HCT116 (cell line): ENCODE measurements at regions not wholly inside any gene's neighbourhood (a gene's known extent, or its start where the extent isn't known, plus 50 kb on each side); places are given as distances from the start of the nearest gene placed in this dataset.

ENCODE experiments used
- CEBPB ChIP-seq: IDR thresholded peaks from 2 replicates; pipeline ENCODE4 v1.6.1; 2012; ENCODE audit warnings: low read depth
- FOSL1 ChIP-seq: IDR thresholded peaks from 2 replicates; pipeline ENCODE4 v1.6.1; 2012; ENCODE audit warnings: low read depth
- TF ChIP-seq, protein P1 (sequence below): IDR thresholded peaks from 2 replicates; pipeline ENCODE4 v1.6.1; 2012

DNA sequence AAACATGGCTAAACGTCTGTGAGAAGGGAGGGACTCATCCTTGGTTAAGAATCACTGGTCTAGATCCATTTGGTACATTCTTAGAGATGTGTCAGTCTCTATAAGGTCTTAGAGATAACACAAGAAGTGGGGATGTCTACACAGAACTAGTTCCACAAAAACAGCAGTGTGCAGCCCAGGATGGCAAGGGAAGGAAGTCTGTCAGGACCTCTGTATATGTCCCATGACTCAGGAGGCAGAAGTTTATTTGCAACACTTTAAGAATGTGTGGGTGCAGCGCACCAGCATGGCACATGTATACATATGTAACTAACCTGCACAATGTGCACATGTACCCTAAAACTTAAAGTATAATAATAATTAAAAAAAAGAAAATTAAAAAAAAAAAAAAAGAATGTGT, 548.5 kb upstream of the SOX9 start:
- TF ChIP-seq FOSL1, result no peak
- TF ChIP-seq, protein P1, sequence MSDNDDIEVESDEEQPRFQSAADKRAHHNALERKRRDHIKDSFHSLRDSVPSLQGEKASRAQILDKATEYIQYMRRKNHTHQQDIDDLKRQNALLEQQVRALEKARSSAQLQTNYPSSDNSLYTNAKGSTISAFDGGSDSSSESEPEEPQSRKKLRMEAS, result no peak
- TF ChIP-seq CEBPB, result no peak
